IMR-90 (cell line): ENCODE measurements at regions not wholly inside any gene's neighbourhood (a gene's known extent, or its start where the extent isn't known, plus 50 kb on each side); places are given as distances from the start of the nearest gene placed in this dataset.

Experiments
- ATAC-seq: fragments of 200-7000 bp; cut with Tn5 transposase; 2 replicates; pipeline ENCODE4 v1.9.1; 2020; ENCODE audit warnings: low read depth, mild to moderate bottlenecking, moderate library complexity
- BruUV-seq: library from RNA; stranded (reverse); fragments of 400-500 nt; replicated peaks from 2 replicates; lab custom pipeline; 2021; lab: Mats Ljungman, UMichigan
- CTCF ChIA-PET: fragments of 300-600 bp; formaldehyde crosslinking; extraction: SDS; loops from one replicate; lab custom pipeline; 2021; ENCODE audit warnings: antibody characterized with exemption; lab: Yijun Ruan, JAX
- POLR2A ChIA-PET: fragments of 300-600 bp; sonication (Branson Sonifier 250); formaldehyde crosslinking; loops from one replicate; lab custom pipeline; 2022; ENCODE audit warnings: antibody characterized with exemption; ENCODE audit not compliant: unreplicated experiment; lab: Charles Lee
- DNase-seq: peaks from one replicate; pipeline ENCODE4 v3.0.0; 2013
- H2AFZ ChIP-seq: replicated peaks from 2 replicates; pipeline ENCODE3; 2013; ENCODE audit warnings: low read length, mild to moderate bottlenecking; ENCODE audit not compliant: poor library complexity
- H2AK5ac ChIP-seq: 2 replicates; pipeline ENCODE4 v1.6.1; 2013; ENCODE audit warnings: low read depth, low read length, inconsistent platforms
- H2AK9ac ChIP-seq: replicated peaks from 2 replicates; pipeline ENCODE3; 2013; ENCODE audit warnings: mild to moderate bottlenecking, low read depth, low read length, moderate library complexity; ENCODE audit not compliant: poor library complexity
- H2BK120ac ChIP-seq: 2 replicates; pipeline ENCODE4 v1.6.1; 2013; ENCODE audit warnings: low read depth, low read length, inconsistent platforms
- H2BK15ac ChIP-seq: 3 replicates; pipeline ENCODE4 v1.6.1; 2013; ENCODE audit warnings: low read depth, low read length, inconsistent platforms
- H2BK20ac ChIP-seq: 2 replicates; pipeline ENCODE4 v1.6.1; 2013; ENCODE audit warnings: low read depth, mild to moderate bottlenecking, inconsistent platforms, low read length, moderate library complexity
- H2BK5ac ChIP-seq: 2 replicates; pipeline ENCODE4 v1.6.1; 2013; ENCODE audit warnings: mild to moderate bottlenecking, low read depth, low read length, inconsistent platforms; ENCODE audit not compliant: poor library complexity, severe bottlenecking
- H3K14ac ChIP-seq: replicated peaks from 2 replicates; pipeline ENCODE4 v1.6.1; 2013; ENCODE audit warnings: low read depth, low read length, inconsistent platforms
- H3K18ac ChIP-seq: 2 replicates; pipeline ENCODE4 v1.6.1; 2013; ENCODE audit warnings: low read depth, low read length, control low read depth
- H3K23ac ChIP-seq: 2 replicates; pipeline ENCODE4 v1.6.1; 2013; ENCODE audit warnings: low read depth, low read length, inconsistent platforms
- H3K27ac ChIP-seq: 2 replicates; pipeline ENCODE4 v1.5.1; 2013; ENCODE audit warnings: mild to moderate bottlenecking, control low read depth, low read length; ENCODE audit not compliant: insufficient read depth
- H3K27me3 ChIP-seq: 2 replicates; pipeline ENCODE4 v1.6.1; 2013; ENCODE audit warnings: low read length; ENCODE audit not compliant: control insufficient read depth, insufficient read depth
- H3K36me3 ChIP-seq: 2 replicates; pipeline ENCODE4 v1.6.1; 2013; ENCODE audit warnings: low read length, mixed read lengths; ENCODE audit not compliant: control insufficient read depth, insufficient read depth
- H3K4ac ChIP-seq: 2 replicates; pipeline ENCODE4 v1.6.1; 2013; ENCODE audit warnings: low read depth, low read length, inconsistent platforms
- H3K4me1 ChIP-seq: 2 replicates; pipeline ENCODE4 v1.6.1; 2013; ENCODE audit warnings: low read length, mixed read lengths; ENCODE audit not compliant: control insufficient read depth, insufficient read depth
- H3K4me2 ChIP-seq: 2 replicates; pipeline ENCODE4 v1.6.1; 2013; ENCODE audit warnings: low read depth, mild to moderate bottlenecking, control low read depth, low read length, moderate library complexity
- H3K4me3 ChIP-seq: 2 replicates; pipeline ENCODE4 v1.5.1; 2013; ENCODE audit warnings: low read depth, mild to moderate bottlenecking, control low read depth, low read length, moderate library complexity; ENCODE audit not compliant: insufficient read depth
- H3K56ac ChIP-seq: 2 replicates; pipeline ENCODE4 v1.6.1; 2013; ENCODE audit warnings: low read length, inconsistent platforms; ENCODE audit not compliant: insufficient read depth; ENCODE audit errors: extremely low read depth
- H3K79me1 ChIP-seq, 2 experiments: 2 replicates each; pipeline ENCODE4 v1.6.1; 2013; ENCODE audit warnings: low read length in 2 of 2, inconsistent platforms in 1 of 2, low read depth in 1 of 2
- H3K9ac ChIP-seq: 2 replicates; pipeline ENCODE4 v1.6.1; 2013; ENCODE audit warnings: low read depth, low read length, control low read depth
- H3K9me1 ChIP-seq: 2 replicates; pipeline ENCODE4 v1.6.1; 2013; ENCODE audit warnings: low read length, inconsistent platforms; ENCODE audit not compliant: insufficient read depth
- H3K9me3 ChIP-seq: 2 replicates; pipeline ENCODE4 v1.6.1; 2013; ENCODE audit warnings: low read length; ENCODE audit not compliant: control insufficient read depth, insufficient read depth
- H4K20me1 ChIP-seq: 2 replicates; pipeline ENCODE4 v1.6.1; 2013; ENCODE audit warnings: low read length, inconsistent platforms; ENCODE audit not compliant: insufficient read depth
- H4K5ac ChIP-seq: 2 replicates; pipeline ENCODE4 v1.6.1; 2013; ENCODE audit warnings: mild to moderate bottlenecking, low read depth, low read length, control low read depth
- H4K8ac ChIP-seq, 2 experiments: 2 replicates each; pipeline ENCODE4 v1.6.1; 2013; ENCODE audit warnings: low read depth in 2 of 2, low read length in 2 of 2, control low read depth in 1 of 2, inconsistent platforms in 1 of 2
- H4K91ac ChIP-seq: 2 replicates; pipeline ENCODE4 v1.6.1; 2013; ENCODE audit warnings: low read depth, low read length, inconsistent platforms; ENCODE audit not compliant: insufficient read depth
- BHLHE40 ChIP-seq: fragments of 150-350 bp; IDR thresholded peaks from 2 replicates; pipeline ENCODE4 v1.6.1; 2016; ENCODE audit warnings: mild to moderate bottlenecking, low read depth, low read length
- CEBPB ChIP-seq: IDR thresholded peaks from 2 replicates; pipeline ENCODE4 v1.6.1; 2012; ENCODE audit warnings: low read depth, low read length, improper control_type of control experiment
- CHD1 ChIP-seq: IDR thresholded peaks from 2 replicates; pipeline ENCODE4 v1.6.1; 2012; ENCODE audit warnings: low read depth, low read length, improper control_type of control experiment
- CTCF ChIP-seq: conservative IDR thresholded peaks from 2 replicates; pipeline ENCODE4 v1.5.1; 2012; ENCODE audit warnings: mild to moderate bottlenecking, low read depth, low read length, improper control_type of control experiment
- FOS ChIP-seq: fragments of 150-350 bp; IDR thresholded peaks from 2 replicates; pipeline ENCODE4 v1.6.1; 2016; ENCODE audit warnings: low read depth, low read length
- MAFK ChIP-seq: IDR thresholded peaks from 2 replicates; pipeline ENCODE4 v1.6.1; 2012; ENCODE audit warnings: low read depth, low read length, improper control_type of control experiment
- MAZ ChIP-seq: IDR thresholded peaks from 2 replicates; pipeline ENCODE4 v1.6.1; 2012; ENCODE audit warnings: low read depth, mild to moderate bottlenecking, low read length, improper control_type of control experiment, moderate library complexity, borderline replicate concordance
- MXI1 ChIP-seq: IDR thresholded peaks from 2 replicates; pipeline ENCODE4 v1.6.1; 2012; ENCODE audit warnings: low read depth, mild to moderate bottlenecking, low read length, moderate library complexity, borderline replicate concordance
- NFE2L2 ChIP-seq: fragments of 150-350 bp; IDR thresholded peaks from 2 replicates; pipeline ENCODE4 v1.6.1; 2016; ENCODE audit warnings: low read depth, mild to moderate bottlenecking, low read length
- POLR2A ChIP-seq: IDR thresholded peaks from 2 replicates; pipeline ENCODE4 v1.6.1; 2012; ENCODE audit warnings: mild to moderate bottlenecking, low read depth, low read length
- RAD21 ChIP-seq: IDR thresholded peaks from 2 replicates; pipeline ENCODE4 v1.6.1; 2012; ENCODE audit warnings: low read length, improper control_type of control experiment
- RCOR1 ChIP-seq: IDR thresholded peaks from 2 replicates; pipeline ENCODE4 v1.6.1; 2012; ENCODE audit warnings: mild to moderate bottlenecking, low read length, improper control_type of control experiment; ENCODE audit not compliant: insufficient replicate concordance
- RFX5 ChIP-seq: IDR thresholded peaks from 2 replicates; pipeline ENCODE4 v1.8.0; 2012; ENCODE audit warnings: low read depth, mild to moderate bottlenecking, low read length, moderate library complexity
- SMC3 ChIP-seq: fragments of 150-350 bp; IDR thresholded peaks from 2 replicates; pipeline ENCODE4 v1.6.1; 2016; ENCODE audit warnings: low read depth, mild to moderate bottlenecking, antibody characterized with exemption, low read length, moderate library complexity
- USF2 ChIP-seq: fragments of 150-350 bp; IDR thresholded peaks from 2 replicates; pipeline ENCODE4 v1.6.1; 2017; ENCODE audit warnings: mild to moderate bottlenecking, antibody characterized with exemption, low read length, low read depth
- WGBS, 2 experiments: methylation state at CpG; one replicate each; pipeline versions ENCODE4 v1.1.5 to v1.1.7; 2013; ENCODE audit warnings: missing lambda C conversion rate in 2 of 2; ENCODE audit not compliant: insufficient read length in 1 of 2; ENCODE audit errors: extremely low coverage in 2 of 2; 5-methylcytosine and 5-hydroxymethylcytosine counted together
- dilution Hi-C: fragments of 300-500 bp; cut with HindIII; formaldehyde crosslinking; loops from one replicate; pipeline ENCODE4 v1.14.3; 2018; ENCODE audit warnings: low sequenced_read_pairs; ENCODE audit not compliant: unreplicated experiment
- in situ Hi-C: fragments of 300-500 bp; cut with MboI; formaldehyde crosslinking; loops from 3 replicates; pipeline ENCODE4 v1.14.3; 2019; ENCODE audit warnings: low sequenced_read_pairs, inconsistent platforms, mixed read lengths
- intact Hi-C: fragments of 100-400 bp; cut with micrococcal nuclease; formaldehyde crosslinking; loops from 2 replicates; pipeline ENCODE4 v1.10.0; 2022
- TF ChIP-seq, protein P1 (sequence below): fragments of 150-350 bp; IDR thresholded peaks from 2 replicates; pipeline ENCODE4 v1.6.1; 2016; ENCODE audit warnings: low read depth, mild to moderate bottlenecking, low read length, moderate library complexity, borderline replicate concordance

- H3K36me3 ChIP-seq: no peaks in the 10 kb centered on the region
- H2BK15ac ChIP-seq: no peak overlapping the region
- TF ChIP-seq NFE2L2 (no peak), MAFK (no peak), USF2 (no peak), MXI1 (no peak), RFX5 (no peak), CHD1 (no peak), RAD21 (no peak), CTCF (no peak), POLR2A (no peak), SMC3 (no peak), MAZ (no peak), BHLHE40 (no peak), FOS (no peak), RCOR1 (no peak), CEBPB (no peak)
- TF ChIP-seq, protein P1, sequence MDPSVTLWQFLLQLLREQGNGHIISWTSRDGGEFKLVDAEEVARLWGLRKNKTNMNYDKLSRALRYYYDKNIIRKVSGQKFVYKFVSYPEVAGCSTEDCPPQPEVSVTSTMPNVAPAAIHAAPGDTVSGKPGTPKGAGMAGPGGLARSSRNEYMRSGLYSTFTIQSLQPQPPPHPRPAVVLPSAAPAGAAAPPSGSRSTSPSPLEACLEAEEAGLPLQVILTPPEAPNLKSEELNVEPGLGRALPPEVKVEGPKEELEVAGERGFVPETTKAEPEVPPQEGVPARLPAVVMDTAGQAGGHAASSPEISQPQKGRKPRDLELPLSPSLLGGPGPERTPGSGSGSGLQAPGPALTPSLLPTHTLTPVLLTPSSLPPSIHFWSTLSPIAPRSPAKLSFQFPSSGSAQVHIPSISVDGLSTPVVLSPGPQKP: no peak
- H3K4me2 ChIP-seq: no peak overlapping the region
- no peaks in the 10 kb centered on the region for H3K27me3 ChIP-seq
- no peak overlapping the region for H3K18ac ChIP-seq
- DNase-seq (no peak), ATAC-seq (no peak)
- no peak overlapping the region for H3K14ac ChIP-seq
- in situ Hi-C loops (no loop called here), intact Hi-C loops (no loop called here), dilution Hi-C loops (no loop called here)
- no peak overlapping the region for H2AK5ac ChIP-seq
- H2BK20ac ChIP-seq: no peak overlapping the region
- no peak overlapping the region for H2BK120ac ChIP-seq
- no peaks in the 10 kb centered on the region for H4K20me1 ChIP-seq
- no peak overlapping the region for H4K5ac ChIP-seq
- no peak overlapping the region for H2AFZ ChIP-seq
- H2AK9ac ChIP-seq: no peak overlapping the region
- no peak overlapping the region for H3K4me3 ChIP-seq
- no peak overlapping the region for H4K8ac ChIP-seq
- H4K91ac ChIP-seq: no peak overlapping the region
- BruUV-seq: no TSS peak
- no peak overlapping the region for H3K56ac ChIP-seq
- CTCF ChIA-PET: no interaction called here
- H3K79me1 ChIP-seq: no peaks in the 10 kb centered on the region
- H3K4ac ChIP-seq: no peak overlapping the region
- H3K23ac ChIP-seq: no peak overlapping the region
- POLR2A ChIA-PET: no interaction called here
- peaks cover 12% of the 10 kb centered on the region for H3K9me3 ChIP-seq
- no CpG with 5 or more reads among the region's 2 CpGs for WGBS, 2 experiments
- no peaks in the 10 kb centered on the region for H3K9me1 ChIP-seq
- no peaks in the 10 kb centered on the region for H3K4me1 ChIP-seq
- no peak overlapping the region for H2BK5ac ChIP-seq
- H3K27ac ChIP-seq: no peak overlapping the region
- no peak overlapping the region for H3K9ac ChIP-seq
Measured at GRCh38 chr3:34865346-34865745, 774.0 kb upstream of the ARPP21 start.
